ENCODE measurements at regions not wholly inside any gene's neighbourhood (a gene's known extent, or its start where the extent isn't known, plus 50 kb on each side); places are given as distances from the start of the nearest gene placed in this dataset.

- TF ChIP-seq ZMAT4 (CRISPR knock-in tag; IDR thresholded peaks at IDR 0.05) (no peak), PRRX2 (CRISPR knock-in tag; IDR thresholded peaks at IDR 0.05) (no peak), TP53 (CRISPR knock-in tag; IDR thresholded peaks at IDR 0.05) (no peak)
Measured at GRCh38 chr2:37568565-37568964, 102.9 kb downstream of the CDC42EP3 start (continued).

- Mint-ChIP-seq H3K4me3 (no peak overlapping the region), H3K4me1 (peaks cover 6% of the 10 kb centered on the region), H3K9me3 (peaks cover 10% of the 10 kb centered on the region), H3K27me3 (ENCODE audit: low read depth) (no peaks in the 10 kb centered on the region), H3K27ac (no peak overlapping the region), H3K36me3 (no peaks in the 10 kb centered on the region)
- no peak for TF ChIP-seq STAT6 (CRISPR knock-in tag; conservative IDR thresholded peaks at IDR 0.05; ENCODE audit: low read depth)
- TF ChIP-seq ZNF121 (CRISPR knock-in tag; IDR thresholded peaks at IDR 0.05) = no peak
- TF ChIP-seq ZBTB21 (CRISPR knock-in tag; IDR thresholded peaks at IDR 0.05; ENCODE audit: borderline replicate concordance) = no peak
- no peak for TF ChIP-seq ZMAT4 (CRISPR knock-in tag; IDR thresholded peaks at IDR 0.05)
- TF ChIP-seq OVOL2 (CRISPR knock-in tag; IDR thresholded peaks at IDR 0.05; ENCODE audit: borderline replicate concordance) = no peak
- no peak for TF ChIP-seq MAX (CRISPR knock-in tag; IDR thresholded peaks at IDR 0.05)
- TF ChIP-seq IRF2 (CRISPR knock-in tag; IDR thresholded peaks at IDR 0.05; ENCODE audit: borderline replicate concordance, low read depth) = no peak
- no peak for TF ChIP-seq ZNF317 (CRISPR knock-in tag; IDR thresholded peaks at IDR 0.05; ENCODE audit: borderline replicate concordance, low read depth)
- TF ChIP-seq NR3C1 (CRISPR knock-in tag; conservative IDR thresholded peaks at IDR 0.05; ENCODE audit: low read depth) = no peak
- no peak for TF ChIP-seq TEAD1 (CRISPR knock-in tag; IDR thresholded peaks at IDR 0.05)
- DNase-seq (ENCODE audit: low spot score) (no peak), ATAC-seq (no peak)
- CTCF ChIA-PET = no interaction called here
- POLR2A ChIA-PET = no interaction called here
Measured at GRCh38 chr2:37569131-37569823, 102.2 kb downstream of the CDC42EP3 start.

GRCh38 chr2:37569986-37570679 is 101.3 kb downstream of the CDC42EP3 start:
- CTCF ChIA-PET = no interaction called here
- no peak overlapping the region for H3K27ac Mint-ChIP-seq
- H3K27me3 Mint-ChIP-seq (ENCODE audit: low read depth) = no peaks in the 10 kb centered on the region
- TF ChIP-seq ZNF138 (CRISPR knock-in tag; conservative IDR thresholded peaks at IDR 0.05) (no peak), ZNF396 (CRISPR knock-in tag; IDR thresholded peaks at IDR 0.05; ENCODE audit: borderline replicate concordance) (no peak), ATF1 (CRISPR knock-in tag; IDR thresholded peaks at IDR 0.05) (no peak), CDX4 (CRISPR knock-in tag; IDR thresholded peaks at IDR 0.05; ENCODE audit: borderline replicate concordance) (no peak), FOXP1 (CRISPR knock-in tag; IDR thresholded peaks at IDR 0.05; ENCODE audit: borderline replicate concordance) (no peak), ETV6 (CRISPR knock-in tag; IDR thresholded peaks at IDR 0.05) (no peak), HMGXB4 (CRISPR knock-in tag; IDR thresholded peaks at IDR 0.05) (no peak), ERG (CRISPR knock-in tag; IDR thresholded peaks at IDR 0.05) (no peak), SMAD3 (CRISPR knock-in tag; IDR thresholded peaks at IDR 0.05; ENCODE audit: borderline replicate concordance) (no peak), RELA (CRISPR knock-in tag; IDR thresholded peaks at IDR 0.05; ENCODE audit: borderline replicate concordance) (no peak), ZNF425 (CRISPR knock-in tag; conservative IDR thresholded peaks at IDR 0.05) (no peak), TEAD1 (CRISPR knock-in tag; IDR thresholded peaks at IDR 0.05) (no peak)

More at GRCh38 chr2:37569986-37570679, 101.3 kb downstream of the CDC42EP3 start:
- DNase-seq (ENCODE audit: low spot score) (no peak), ATAC-seq (no peak)
- Mint-ChIP-seq H3K4me1 (peaks cover 6% of the 10 kb centered on the region), H3K9me3 (peaks cover 10% of the 10 kb centered on the region), H3K4me3 (no peak overlapping the region), H3K36me3 (no peaks in the 10 kb centered on the region)
- POLR2A ChIA-PET = no interaction called here

Measured in WTC11 (cell line).